Neural cell (in vitro differentiated cells): ENCODE measurements at regions not wholly inside any gene's neighbourhood (a gene's known extent, or its start where the extent isn't known, plus 50 kb on each side); places are given as distances from the start of the nearest gene placed in this dataset.

Experiments
- H2AFZ ChIP-seq: fragments of 200-600, 300-800 bp; sonication (generic), shearing (Covaris generic); 2 replicates; pipeline ENCODE4 v1.6.0; 2014; ENCODE audit warnings: low read depth, mild to moderate bottlenecking, antibody characterized with exemption, low read length, moderate library complexity
- H3F3A ChIP-seq: fragments of 200-600 bp; shearing (Covaris generic); 2 replicates; pipeline ENCODE4 v1.6.1; 2016; ENCODE audit warnings: mild to moderate bottlenecking, moderate library complexity, mixed read lengths, antibody characterized with exemption, low read length; ENCODE audit not compliant: insufficient read depth, poor library complexity, severe bottlenecking
- H3K27ac ChIP-seq: fragments of 200-600, 300-800 bp; sonication (generic), shearing (Covaris generic); 2 replicates; pipeline ENCODE4 v1.5.1; 2014; ENCODE audit warnings: mild to moderate bottlenecking, low read length, moderate library complexity
- H3K27me3 ChIP-seq: fragments of 300-800, 200-600 bp; sonication (generic), shearing (Covaris generic); 2 replicates; pipeline ENCODE4 v1.6.0; 2014; ENCODE audit warnings: mild to moderate bottlenecking, low read depth, low read length, moderate library complexity; ENCODE audit not compliant: insufficient read depth
- H3K36me3 ChIP-seq: fragments of 300-800, 200-600 bp; sonication (generic), shearing (Covaris generic); 2 replicates; pipeline ENCODE4 v1.5.1; 2014; ENCODE audit warnings: mild to moderate bottlenecking, antibody characterized with exemption, low read length, moderate library complexity; ENCODE audit not compliant: insufficient read depth
- H3K4me2 ChIP-seq: fragments of 300-800, 200-600 bp; sonication (generic), shearing (Covaris generic); 2 replicates; pipeline ENCODE4 v1.6.0; 2014; ENCODE audit warnings: mild to moderate bottlenecking, low read length
- H3K4me3 ChIP-seq: fragments of 300-800, 200-600 bp; sonication (generic), shearing (Covaris generic); 2 replicates; pipeline ENCODE4 v1.5.1; 2014; ENCODE audit warnings: mild to moderate bottlenecking, low read length, moderate library complexity
- H3K79me2 ChIP-seq: fragments of 200-600 bp; shearing (Covaris generic); replicated peaks from 2 replicates; pipeline ENCODE4 v1.6.0; 2014; ENCODE audit warnings: mild to moderate bottlenecking, low read length, moderate library complexity; ENCODE audit not compliant: insufficient read depth
- H3K9ac ChIP-seq: fragments of 300-800, 200-600 bp; sonication (generic), shearing (Covaris generic); 2 replicates; pipeline ENCODE4 v1.6.1; 2016; ENCODE audit warnings: mild to moderate bottlenecking, low read length, mixed read lengths
- H3K9me2 ChIP-seq: fragments of 200-600 bp; shearing (Covaris generic); 2 replicates; pipeline ENCODE4 v1.6.1; 2016; ENCODE audit warnings: mild to moderate bottlenecking, low read length, mixed read lengths; ENCODE audit not compliant: insufficient read depth
- H3K9me3 ChIP-seq: fragments of 200-600, 300-800 bp; sonication (generic), shearing (Covaris generic); 2 replicates; pipeline ENCODE4 v1.6.1; 2016; ENCODE audit warnings: mild to moderate bottlenecking, mixed run types, low read length, moderate library complexity, mixed read lengths
- H4K20me1 ChIP-seq: fragments of 200-600 bp; shearing (Covaris generic); 2 replicates; pipeline ENCODE4 v1.6.1; 2016; ENCODE audit warnings: mild to moderate bottlenecking, mixed run types; ENCODE audit not compliant: insufficient read depth
- CTCF ChIP-seq: fragments of 450-650 bp; IDR thresholded peaks from 2 replicates; pipeline ENCODE4 v1.5.1; 2014; ENCODE audit warnings: antibody characterized with exemption, mild to moderate bottlenecking, moderate library complexity; ENCODE audit not compliant: poor library complexity, severe bottlenecking
- EP300 ChIP-seq: fragments of 450-650 bp; conservative IDR thresholded peaks from 2 replicates; pipeline ENCODE4 v1.6.1; 2014; ENCODE audit warnings: antibody characterized with exemption, mild to moderate bottlenecking, moderate library complexity; ENCODE audit not compliant: poor library complexity, severe bottlenecking
- EZH2 ChIP-seq: fragments of 200-600, 300-800 bp; shearing (Covaris generic), sonication (generic); IDR thresholded peaks from 2 replicates; pipeline ENCODE4 v1.6.1; 2014; ENCODE audit warnings: antibody characterized with exemption, low read length, borderline replicate concordance, mild to moderate bottlenecking; ENCODE audit not compliant: insufficient read depth, poor library complexity, severe bottlenecking
- POLR2AphosphoS5 ChIP-seq: IDR thresholded peaks from 2 replicates; pipeline ENCODE4 v1.6.1; 2012
- RAD21 ChIP-seq: fragments of 450-650 bp; conservative IDR thresholded peaks from 2 replicates; pipeline ENCODE4 v1.6.1; 2014; ENCODE audit warnings: antibody characterized with exemption, mild to moderate bottlenecking, moderate library complexity
- SMC3 ChIP-seq: fragments of 450-650 bp; conservative IDR thresholded peaks from 2 replicates; pipeline ENCODE4 v1.6.1; 2014; ENCODE audit warnings: antibody characterized with exemption, mild to moderate bottlenecking, moderate library complexity; ENCODE audit not compliant: poor library complexity
- TAF1 ChIP-seq: IDR thresholded peaks from 2 replicates; pipeline ENCODE4 v1.6.1; 2012; ENCODE audit warnings: low read depth
- TF ChIP-seq, protein P1 (sequence below): IDR thresholded peaks from 2 replicates; pipeline ENCODE4 v1.6.1; 2012; ENCODE audit warnings: borderline replicate concordance

DNA sequence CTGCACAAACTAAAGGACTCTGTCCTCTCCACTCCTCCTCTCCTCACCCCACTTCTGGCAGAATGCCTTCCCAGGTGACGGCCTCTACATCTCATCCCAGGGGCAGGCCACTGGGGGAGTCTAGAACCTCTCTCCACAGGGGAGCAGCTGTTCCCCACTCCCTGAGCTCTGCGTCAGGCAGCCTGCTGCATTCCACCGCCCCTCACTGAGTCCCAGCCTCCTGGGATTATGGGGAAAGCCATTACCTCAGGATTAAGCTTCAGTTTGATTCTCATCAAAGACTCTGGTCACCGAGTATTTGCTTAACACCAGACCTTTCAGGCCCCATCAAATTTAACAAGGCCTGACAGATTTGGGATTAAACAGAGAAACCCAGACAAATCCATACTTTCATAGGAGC, 405.9 kb downstream of the NXPE2 start:
- no peak for TF ChIP-seq CTCF
- TF ChIP-seq POLR2AphosphoS5, result no peak
- TF ChIP-seq SMC3, result no peak
- TF ChIP-seq TAF1, result no peak
- TF ChIP-seq EZH2, result no peak
- TF ChIP-seq EP300, result no peak
- TF ChIP-seq, protein P1, sequence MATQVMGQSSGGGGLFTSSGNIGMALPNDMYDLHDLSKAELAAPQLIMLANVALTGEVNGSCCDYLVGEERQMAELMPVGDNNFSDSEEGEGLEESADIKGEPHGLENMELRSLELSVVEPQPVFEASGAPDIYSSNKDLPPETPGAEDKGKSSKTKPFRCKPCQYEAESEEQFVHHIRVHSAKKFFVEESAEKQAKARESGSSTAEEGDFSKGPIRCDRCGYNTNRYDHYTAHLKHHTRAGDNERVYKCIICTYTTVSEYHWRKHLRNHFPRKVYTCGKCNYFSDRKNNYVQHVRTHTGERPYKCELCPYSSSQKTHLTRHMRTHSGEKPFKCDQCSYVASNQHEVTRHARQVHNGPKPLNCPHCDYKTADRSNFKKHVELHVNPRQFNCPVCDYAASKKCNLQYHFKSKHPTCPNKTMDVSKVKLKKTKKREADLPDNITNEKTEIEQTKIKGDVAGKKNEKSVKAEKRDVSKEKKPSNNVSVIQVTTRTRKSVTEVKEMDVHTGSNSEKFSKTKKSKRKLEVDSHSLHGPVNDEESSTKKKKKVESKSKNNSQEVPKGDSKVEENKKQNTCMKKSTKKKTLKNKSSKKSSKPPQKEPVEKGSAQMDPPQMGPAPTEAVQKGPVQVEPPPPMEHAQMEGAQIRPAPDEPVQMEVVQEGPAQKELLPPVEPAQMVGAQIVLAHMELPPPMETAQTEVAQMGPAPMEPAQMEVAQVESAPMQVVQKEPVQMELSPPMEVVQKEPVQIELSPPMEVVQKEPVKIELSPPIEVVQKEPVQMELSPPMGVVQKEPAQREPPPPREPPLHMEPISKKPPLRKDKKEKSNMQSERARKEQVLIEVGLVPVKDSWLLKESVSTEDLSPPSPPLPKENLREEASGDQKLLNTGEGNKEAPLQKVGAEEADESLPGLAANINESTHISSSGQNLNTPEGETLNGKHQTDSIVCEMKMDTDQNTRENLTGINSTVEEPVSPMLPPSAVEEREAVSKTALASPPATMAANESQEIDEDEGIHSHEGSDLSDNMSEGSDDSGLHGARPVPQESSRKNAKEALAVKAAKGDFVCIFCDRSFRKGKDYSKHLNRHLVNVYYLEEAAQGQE, result no peak
- TF ChIP-seq RAD21, result no peak
- Histone ChIP-seq H3K27me3 (no peaks in the 10 kb centered on the region), H3K9me3 (no peaks in the 10 kb centered on the region), H3K79me2 (no peaks in the 10 kb centered on the region), H3K9me2 (no peaks in the 10 kb centered on the region), H3K36me3 (no peaks in the 10 kb centered on the region), H4K20me1 (no peaks in the 10 kb centered on the region), H3K9ac (no peak overlapping the region), H2AFZ (no peak overlapping the region), H3K4me2 (no peak overlapping the region), H3K4me3 (no peak overlapping the region), H3K27ac (no peak overlapping the region), H3F3A (no peaks in the 10 kb centered on the region)

GRCh38 chr11:115085461-115086210, 407.3 kb downstream of the NXPE2 start:
- Histone ChIP-seq H3K27me3 (no peaks in the 10 kb centered on the region), H4K20me1 (no peaks in the 10 kb centered on the region), H3K36me3 (no peaks in the 10 kb centered on the region), H2AFZ (no peak overlapping the region), H3K9me2 (no peaks in the 10 kb centered on the region), H3F3A (no peaks in the 10 kb centered on the region), H3K27ac (no peak overlapping the region), H3K4me3 (no peak overlapping the region), H3K9me3 (no peaks in the 10 kb centered on the region), H3K4me2 (no peak overlapping the region), H3K79me2 (no peaks in the 10 kb centered on the region), H3K9ac (no peak overlapping the region)
- TF ChIP-seq, protein P1, result no peak
- TF ChIP-seq POLR2AphosphoS5 (no peak), RAD21 (no peak), CTCF (no peak)
